HCT116 (cell line): ENCODE measurements at regions not wholly inside any gene's neighbourhood (a gene's known extent, or its start where the extent isn't known, plus 50 kb on each side); places are given as distances from the start of the nearest gene placed in this dataset.

ENCODE experiments used
- ATAC-seq: fragments of 200-7000 bp; cut with Tn5 transposase; 2 replicates; pipeline ENCODE4 v1.9.1; 2020; ENCODE audit warnings: mild to moderate bottlenecking, moderate library complexity
- BruUV-seq: library from RNA; stranded (reverse); fragments of 400-500 nt; replicated peaks from 2 replicates; lab custom pipeline; 2021; lab: Mats Ljungman, UMichigan
- CTCF ChIA-PET: fragments of 300-600 bp; sonication (Branson Sonifier 250); formaldehyde crosslinking; loops from one replicate; lab custom pipeline; 2021; ENCODE audit warnings: antibody characterized with exemption; lab: Charles Lee
- POLR2A ChIA-PET: fragments of 300-600, 350-600 bp; sonication (Branson Sonifier 250); formaldehyde crosslinking; loops from one replicate; lab custom pipeline; 2021; ENCODE audit warnings: antibody characterized with exemption; lab: Charles Lee
- RAD21 ChIA-PET, 2 experiments: fragments of 300-600 bp; sonication (Branson Sonifier 250); formaldehyde crosslinking; loops; one replicate each; lab custom pipeline; 2023; ENCODE audit warnings: low total read pairs in 2 of 2; ENCODE audit not compliant: uncharacterized antibody in 2 of 2, unreplicated experiment in 2 of 2, low non-redundant PET in 1 of 2; lab: Charles Lee
- DNase-seq: peaks from one replicate; pipeline ENCODE4 v3.0.0-alpha.2; 2010; ENCODE audit warnings: low read depth, low spot score
- H2AFZ ChIP-seq: fragments of 200-600 bp; shearing (Covaris generic), sonication (generic); 2 replicates; pipeline ENCODE4 v1.6.1; 2017; ENCODE audit warnings: low read depth, mixed run types, mixed read lengths, antibody characterized with exemption, low read length; ENCODE audit not compliant: poor library complexity, severe bottlenecking
- H3K27ac ChIP-seq: 2 replicates; pipeline ENCODE4 v1.5.1; 2012; ENCODE audit warnings: low read depth, low read length
- H3K27me3 ChIP-seq: fragments of 200-600 bp; sonication (generic); 2 replicates; pipeline ENCODE4 v1.6.1; 2016; ENCODE audit warnings: mixed run types, low read length, mixed read lengths; ENCODE audit not compliant: insufficient read depth
- H3K36me3 ChIP-seq, 2 experiments: fragments of 200-500 bp in 1 of 2; fragments of 200-600 bp in 1 of 2; sonication (Bioruptor generic) in 1 of 2; sonication (generic) in 1 of 2; 2 replicates each; pipeline versions ENCODE4 v1.5.1 to v1.6.1; 2014 to 2016; ENCODE audit warnings: low read length in 2 of 2, inconsistent platforms in 1 of 2, mixed read lengths in 1 of 2, mixed run types in 1 of 2; ENCODE audit not compliant: insufficient read depth in 2 of 2, control insufficient read depth in 1 of 2
- H3K4me1 ChIP-seq, 2 experiments: fragments of 200-600 bp in 1 of 2; sonication (generic) in 1 of 2; 2 replicates each; pipeline versions ENCODE4 v1.5.1 to v1.6.1; 2012 to 2017; ENCODE audit warnings: low read length in 2 of 2, inconsistent platforms in 1 of 2, mild to moderate bottlenecking in 1 of 2, mixed read lengths in 1 of 2, mixed run types in 1 of 2, moderate library complexity in 1 of 2; ENCODE audit not compliant: insufficient read depth in 2 of 2, control insufficient read depth in 1 of 2
- H3K4me2 ChIP-seq: fragments of 200-600 bp; sonication (generic); 2 replicates; pipeline ENCODE4 v1.6.1; 2017; ENCODE audit warnings: mixed run types, low read length, mixed read lengths
- H3K4me3 ChIP-seq, 2 experiments: fragments of 200-600 bp in 1 of 2; sonication (generic) in 1 of 2; replicated peaks in 1 of 2; 2 replicates each; pipeline ENCODE4 v1.5.1; 2011 to 2016; ENCODE audit warnings: low read length in 2 of 2, control low read depth in 1 of 2, low read depth in 1 of 2, mild to moderate bottlenecking in 1 of 2, mixed read lengths in 1 of 2, mixed run types in 1 of 2
- H3K79me2 ChIP-seq: fragments of 200-600 bp; sonication (generic); 2 replicates; pipeline ENCODE4 v1.6.1; 2017; ENCODE audit warnings: mild to moderate bottlenecking, mixed run types, low read length, moderate library complexity, mixed read lengths; ENCODE audit not compliant: insufficient read depth
- H3K9ac ChIP-seq: fragments of 200-600 bp; sonication (generic); 2 replicates; pipeline ENCODE4 v1.6.1; 2016; ENCODE audit warnings: low read length, mixed read lengths
- H3K9me2 ChIP-seq: fragments of 200-600 bp; sonication (generic), shearing (Covaris generic); 2 replicates; pipeline ENCODE4 v1.6.1; 2017; ENCODE audit warnings: mixed run types, mild to moderate bottlenecking, moderate library complexity; ENCODE audit not compliant: insufficient read depth
- H3K9me3 ChIP-seq, 2 experiments: fragments of 200-500 bp in 1 of 2; fragments of 200-600 bp in 1 of 2; sonication (Bioruptor generic) in 1 of 2; sonication (generic) in 1 of 2; 2 replicates each; pipeline ENCODE4 v1.6.1; 2014 to 2017; ENCODE audit warnings: low read length in 2 of 2, mixed read lengths in 2 of 2, inconsistent platforms in 1 of 2, low read depth in 1 of 2, mild to moderate bottlenecking in 1 of 2, mixed run types in 1 of 2, moderate library complexity in 1 of 2; ENCODE audit not compliant: control insufficient read depth in 1 of 2, insufficient read depth in 1 of 2
- H4K20me1 ChIP-seq: fragments of 200-600 bp; sonication (generic), shearing (Covaris generic); 2 replicates; pipeline ENCODE4 v1.6.1; 2017; ENCODE audit warnings: mixed run types, mild to moderate bottlenecking, moderate library complexity; ENCODE audit not compliant: insufficient read depth
- CBX3 ChIP-seq: IDR thresholded peaks from 2 replicates; pipeline ENCODE4 v1.6.1; 2012; ENCODE audit warnings: low read depth
- CEBPB ChIP-seq: IDR thresholded peaks from 2 replicates; pipeline ENCODE4 v1.6.1; 2012; ENCODE audit warnings: low read depth
- EGR1 ChIP-seq: IDR thresholded peaks from 2 replicates; pipeline ENCODE4 v1.6.1; 2012; ENCODE audit warnings: low read depth
- ELF1 ChIP-seq: IDR thresholded peaks from 2 replicates; pipeline ENCODE4 v1.6.1; 2012; ENCODE audit warnings: low read depth, borderline replicate concordance
- FOSL1 ChIP-seq: IDR thresholded peaks from 2 replicates; pipeline ENCODE4 v1.6.1; 2012; ENCODE audit warnings: low read depth
- JUND ChIP-seq: IDR thresholded peaks from 2 replicates; pipeline ENCODE4 v1.6.1; 2012
- POLR2A ChIP-seq: IDR thresholded peaks from 2 replicates; pipeline ENCODE4 v1.7.0; 2011; ENCODE audit warnings: borderline replicate concordance; ENCODE audit not compliant: insufficient read depth, insufficient read length; ENCODE audit errors: extremely low read depth
- POLR2AphosphoS5 ChIP-seq: IDR thresholded peaks from 2 replicates; pipeline ENCODE4 v1.6.1; 2011; ENCODE audit warnings: mild to moderate bottlenecking, low read depth, low read length, moderate library complexity
- SIN3A ChIP-seq: IDR thresholded peaks from 2 replicates; pipeline ENCODE4 v1.6.1; 2012; ENCODE audit warnings: low read depth
- SP1 ChIP-seq: IDR thresholded peaks from 2 replicates; pipeline ENCODE4 v1.6.1; 2012; ENCODE audit warnings: low read depth
- SRF ChIP-seq: IDR thresholded peaks from 2 replicates; pipeline ENCODE4 v1.6.1; 2012; ENCODE audit warnings: low read depth
- TCF7L2 ChIP-seq: IDR thresholded peaks from 2 replicates; pipeline ENCODE4 v1.7.0; 2011; ENCODE audit warnings: borderline replicate concordance, inconsistent platforms; ENCODE audit not compliant: insufficient read depth, insufficient read length; ENCODE audit errors: extremely low read depth
- intact Hi-C: fragments of 100-400 bp; cut with micrococcal nuclease; formaldehyde crosslinking; loops from 2 replicates; pipeline ENCODE4 v1.10.0; 2022
- TF ChIP-seq, protein P1 (sequence below): IDR thresholded peaks from 2 replicates; pipeline ENCODE4 v1.6.1; 2012
- TF ChIP-seq, protein P2 (sequence below): IDR thresholded peaks from 2 replicates; pipeline ENCODE4 v1.6.1; 2011; ENCODE audit warnings: mild to moderate bottlenecking, low read length, moderate library complexity; ENCODE audit not compliant: insufficient replicate concordance; ENCODE audit errors: extremely low read depth
- TF ChIP-seq, protein P3 (sequence below), 3 experiments: fragments of 200-600 bp in 1 of 3; sonication (generic) in 1 of 3; IDR thresholded peaks in 2 of 3; conservative IDR thresholded peaks in 1 of 3; 2 replicates each; pipeline ENCODE4 v1.5.1; 2012 to 2017; ENCODE audit warnings: low read depth in 2 of 3, low read length in 2 of 3, antibody characterized with exemption in 1 of 3, borderline replicate concordance in 1 of 3, control low read depth in 1 of 3, mild to moderate bottlenecking in 1 of 3, mixed read lengths in 1 of 3, mixed run types in 1 of 3, moderate library complexity in 1 of 3; ENCODE audit not compliant: insufficient read depth in 1 of 3

- no peak overlapping the region for H3K27ac ChIP-seq
- no peak overlapping the region for H3K4me2 ChIP-seq
- no peaks in the 10 kb centered on the region for H3K9me2 ChIP-seq
- no TSS peak for BruUV-seq
- H3K27me3 ChIP-seq: no peaks in the 10 kb centered on the region
- H3K9me3 ChIP-seq: no peaks in the 10 kb centered on the region
- ChIA-PET CTCF (no interaction called here), POLR2A (no interaction called here), RAD21 (no interaction called here)
- no peaks in the 10 kb centered on the region for H3K36me3 ChIP-seq
- intact Hi-C loops: no loop called here
- no peaks in the 10 kb centered on the region for H3K79me2 ChIP-seq
- no peak overlapping the region for H2AFZ ChIP-seq
- no peaks in the 10 kb centered on the region for H4K20me1 ChIP-seq
- DNase-seq: no peak
- TF ChIP-seq EGR1 (no peak), TCF7L2 (no peak), CEBPB (no peak), SRF (no peak), CBX3 (no peak), FOSL1 (no peak), POLR2AphosphoS5 (no peak), SP1 (no peak), JUND (no peak), SIN3A (no peak), POLR2A (no peak), ELF1 (no peak)
- TF ChIP-seq, protein P1, sequence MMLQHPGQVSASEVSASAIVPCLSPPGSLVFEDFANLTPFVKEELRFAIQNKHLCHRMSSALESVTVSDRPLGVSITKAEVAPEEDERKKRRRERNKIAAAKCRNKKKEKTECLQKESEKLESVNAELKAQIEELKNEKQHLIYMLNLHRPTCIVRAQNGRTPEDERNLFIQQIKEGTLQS: no peak
- TF ChIP-seq, protein P2, sequence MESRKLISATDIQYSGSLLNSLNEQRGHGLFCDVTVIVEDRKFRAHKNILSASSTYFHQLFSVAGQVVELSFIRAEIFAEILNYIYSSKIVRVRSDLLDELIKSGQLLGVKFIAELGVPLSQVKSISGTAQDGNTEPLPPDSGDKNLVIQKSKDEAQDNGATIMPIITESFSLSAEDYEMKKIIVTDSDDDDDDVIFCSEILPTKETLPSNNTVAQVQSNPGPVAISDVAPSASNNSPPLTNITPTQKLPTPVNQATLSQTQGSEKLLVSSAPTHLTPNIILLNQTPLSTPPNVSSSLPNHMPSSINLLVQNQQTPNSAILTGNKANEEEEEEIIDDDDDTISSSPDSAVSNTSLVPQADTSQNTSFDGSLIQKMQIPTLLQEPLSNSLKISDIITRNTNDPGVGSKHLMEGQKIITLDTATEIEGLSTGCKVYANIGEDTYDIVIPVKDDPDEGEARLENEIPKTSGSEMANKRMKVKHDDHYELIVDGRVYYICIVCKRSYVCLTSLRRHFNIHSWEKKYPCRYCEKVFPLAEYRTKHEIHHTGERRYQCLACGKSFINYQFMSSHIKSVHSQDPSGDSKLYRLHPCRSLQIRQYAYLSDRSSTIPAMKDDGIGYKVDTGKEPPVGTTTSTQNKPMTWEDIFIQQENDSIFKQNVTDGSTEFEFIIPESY: no peak
- TF ChIP-seq, protein P3, sequence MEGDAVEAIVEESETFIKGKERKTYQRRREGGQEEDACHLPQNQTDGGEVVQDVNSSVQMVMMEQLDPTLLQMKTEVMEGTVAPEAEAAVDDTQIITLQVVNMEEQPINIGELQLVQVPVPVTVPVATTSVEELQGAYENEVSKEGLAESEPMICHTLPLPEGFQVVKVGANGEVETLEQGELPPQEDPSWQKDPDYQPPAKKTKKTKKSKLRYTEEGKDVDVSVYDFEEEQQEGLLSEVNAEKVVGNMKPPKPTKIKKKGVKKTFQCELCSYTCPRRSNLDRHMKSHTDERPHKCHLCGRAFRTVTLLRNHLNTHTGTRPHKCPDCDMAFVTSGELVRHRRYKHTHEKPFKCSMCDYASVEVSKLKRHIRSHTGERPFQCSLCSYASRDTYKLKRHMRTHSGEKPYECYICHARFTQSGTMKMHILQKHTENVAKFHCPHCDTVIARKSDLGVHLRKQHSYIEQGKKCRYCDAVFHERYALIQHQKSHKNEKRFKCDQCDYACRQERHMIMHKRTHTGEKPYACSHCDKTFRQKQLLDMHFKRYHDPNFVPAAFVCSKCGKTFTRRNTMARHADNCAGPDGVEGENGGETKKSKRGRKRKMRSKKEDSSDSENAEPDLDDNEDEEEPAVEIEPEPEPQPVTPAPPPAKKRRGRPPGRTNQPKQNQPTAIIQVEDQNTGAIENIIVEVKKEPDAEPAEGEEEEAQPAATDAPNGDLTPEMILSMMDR (IDR thresholded peaks at IDR 0.05 in 2 of 3, conservative IDR thresholded peaks at IDR 0.05 in 1 of 3; ENCODE audit: borderline replicate concordance in 1 of 3, insufficient read depth in 1 of 3, low read depth in 2 of 3, low read length in 2 of 3): no peak
- H3K4me1 ChIP-seq: no peaks in the 10 kb centered on the region
- no peak overlapping the region for H3K4me3 ChIP-seq
- ATAC-seq: no peak
- H3K9ac ChIP-seq: no peak overlapping the region
Observed at GRCh38 chr10:131519723-131520605, 208.4 kb upstream of the TCERG1L start.
